SH-SY5Y (cell line): ENCODE measurements at regions not wholly inside any gene's neighbourhood (a gene's known extent, or its start where the extent isn't known, plus 50 kb on each side); places are given as distances from the start of the nearest gene placed in this dataset.

ENCODE experiments used
- GATA2 ChIP-seq: IDR thresholded peaks from 2 replicates; pipeline ENCODE4 v1.6.1; 2011; ENCODE audit warnings: mild to moderate bottlenecking, low read depth, low read length
- GATA3 ChIP-seq: IDR thresholded peaks from 2 replicates; pipeline ENCODE4 v1.6.1; 2011; ENCODE audit warnings: low read depth, mild to moderate bottlenecking, low read length, moderate library complexity

- TF ChIP-seq GATA2 (no peak), GATA3 (no peak)
Observed at GRCh38 chr14:87878959-87879358, 114.0 kb downstream of the GALC start.
